Activated naive CD4-positive, alpha-beta T cell (primary cell): ENCODE measurements at regions not wholly inside any gene's neighbourhood (a gene's known extent, or its start where the extent isn't known, plus 50 kb on each side); places are given as distances from the start of the nearest gene placed in this dataset.

Experiments used
- DNase-seq, 4 experiments: peaks; one replicate each; lab custom pipeline; 2025; lab: John Stamatoyannopoulos, UW

DNA sequence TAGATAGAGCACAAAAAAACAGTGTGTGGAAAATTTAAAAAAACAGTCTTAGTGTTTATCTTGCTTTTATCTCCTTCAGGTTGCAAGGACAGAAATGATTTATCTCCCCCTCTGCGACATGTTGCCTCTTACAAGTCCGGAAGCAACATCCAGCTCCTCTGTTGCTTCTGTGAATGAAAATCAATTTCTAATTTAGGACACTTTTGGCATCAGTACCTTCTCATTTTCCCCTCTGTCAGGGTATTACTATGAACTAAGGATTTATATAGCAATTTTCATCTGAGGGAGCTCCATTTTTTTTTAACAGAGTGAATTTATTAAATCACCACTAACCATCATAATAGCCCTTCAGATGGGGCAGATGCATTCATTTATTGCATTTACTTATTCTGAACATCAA lies 116.6 kb upstream of the PLXNC1 start:
- no peak for DNase-seq

GRCh38 chr12:94032368-94032767 lies 116.0 kb upstream of the PLXNC1 start:
- DNase-seq: no peak

DNA sequence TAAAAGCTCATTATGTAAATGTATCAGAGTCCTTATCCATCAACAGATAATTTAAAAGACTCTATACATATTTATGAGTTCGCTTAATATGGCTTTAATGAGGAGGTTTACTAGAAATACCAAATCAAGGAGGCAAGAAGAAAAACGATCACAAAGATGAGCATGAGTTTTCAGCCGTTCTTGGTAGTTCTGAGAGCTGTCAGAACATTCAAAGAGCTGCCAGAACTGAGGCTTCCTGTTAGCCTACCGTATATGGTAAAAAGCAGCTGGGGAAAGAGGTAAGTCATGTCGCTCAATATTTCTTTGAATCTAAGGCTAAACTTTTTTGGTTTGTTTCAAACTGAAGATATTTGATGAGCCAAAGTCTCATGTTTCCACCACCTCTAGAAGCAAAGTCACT lies 115.3 kb upstream of the PLXNC1 start:
- no peak for DNase-seq

- no peak for DNase-seq
Observed at GRCh38 chr12:94033784-94034183, 114.6 kb upstream of the PLXNC1 start.

GRCh38 chr12:94037444-94037843 lies 110.9 kb upstream of the PLXNC1 start:
- no peak for DNase-seq

- DNase-seq: no peak
Observed at GRCh38 chr12:94038605-94039004, 109.8 kb upstream of the PLXNC1 start.

DNA sequence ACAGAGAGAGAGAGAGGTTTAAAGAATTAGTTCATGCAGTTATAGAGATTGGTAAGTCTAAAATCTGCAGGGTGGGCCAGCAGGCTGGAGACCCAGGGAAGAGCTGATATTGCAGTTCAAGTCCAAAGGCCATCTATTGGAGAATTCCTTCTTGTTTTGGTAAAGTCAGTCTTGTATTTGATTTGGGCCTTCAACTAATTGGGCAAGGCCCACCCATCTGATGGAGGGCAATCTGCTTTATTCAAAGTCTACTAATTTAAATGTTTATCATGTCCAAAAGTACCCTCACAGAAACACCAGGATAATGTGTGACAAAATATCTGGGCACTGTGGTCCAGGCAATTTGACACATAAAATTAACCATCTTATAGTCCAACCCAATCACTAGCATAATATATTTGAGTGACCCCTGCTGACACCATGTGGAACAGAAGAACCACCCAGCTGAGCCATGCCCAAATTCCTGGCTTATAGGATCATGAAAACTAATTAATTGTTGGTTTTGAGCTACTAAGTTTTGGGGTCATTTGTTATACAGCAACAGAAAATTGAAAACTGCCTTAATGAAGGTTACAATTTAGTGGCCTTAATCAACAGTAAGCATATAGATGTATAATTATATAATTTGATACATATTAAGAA lies 109.1 kb upstream of the PLXNC1 start:
- no peak for DNase-seq

- no peak for DNase-seq
Observed at GRCh38 chr12:94039914-94040313, 108.5 kb upstream of the PLXNC1 start.

- no peak for DNase-seq
Observed at GRCh38 chr12:94041850-94042249, 106.5 kb upstream of the PLXNC1 start.

DNA sequence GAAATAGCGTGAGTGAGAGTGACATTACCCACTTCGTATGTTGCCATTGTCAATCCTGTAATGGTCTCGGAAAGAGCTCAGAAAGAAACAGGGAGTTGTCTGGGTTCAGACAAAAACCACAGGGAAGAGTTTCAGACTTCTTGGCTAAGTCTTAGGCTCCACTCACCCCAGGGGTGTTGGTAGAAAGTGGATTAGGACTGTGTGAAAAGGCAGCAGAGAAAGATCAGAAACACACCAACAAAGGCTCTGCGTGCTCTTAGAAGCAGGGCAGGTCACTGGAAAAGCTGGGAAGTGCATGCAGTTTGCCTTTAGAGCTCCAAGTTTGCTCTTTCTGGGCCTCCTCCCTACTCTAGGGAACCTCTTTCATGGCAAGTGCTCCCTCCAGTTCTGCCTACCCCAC lies 106.1 kb upstream of the PLXNC1 start:
- no peak for DNase-seq

DNA sequence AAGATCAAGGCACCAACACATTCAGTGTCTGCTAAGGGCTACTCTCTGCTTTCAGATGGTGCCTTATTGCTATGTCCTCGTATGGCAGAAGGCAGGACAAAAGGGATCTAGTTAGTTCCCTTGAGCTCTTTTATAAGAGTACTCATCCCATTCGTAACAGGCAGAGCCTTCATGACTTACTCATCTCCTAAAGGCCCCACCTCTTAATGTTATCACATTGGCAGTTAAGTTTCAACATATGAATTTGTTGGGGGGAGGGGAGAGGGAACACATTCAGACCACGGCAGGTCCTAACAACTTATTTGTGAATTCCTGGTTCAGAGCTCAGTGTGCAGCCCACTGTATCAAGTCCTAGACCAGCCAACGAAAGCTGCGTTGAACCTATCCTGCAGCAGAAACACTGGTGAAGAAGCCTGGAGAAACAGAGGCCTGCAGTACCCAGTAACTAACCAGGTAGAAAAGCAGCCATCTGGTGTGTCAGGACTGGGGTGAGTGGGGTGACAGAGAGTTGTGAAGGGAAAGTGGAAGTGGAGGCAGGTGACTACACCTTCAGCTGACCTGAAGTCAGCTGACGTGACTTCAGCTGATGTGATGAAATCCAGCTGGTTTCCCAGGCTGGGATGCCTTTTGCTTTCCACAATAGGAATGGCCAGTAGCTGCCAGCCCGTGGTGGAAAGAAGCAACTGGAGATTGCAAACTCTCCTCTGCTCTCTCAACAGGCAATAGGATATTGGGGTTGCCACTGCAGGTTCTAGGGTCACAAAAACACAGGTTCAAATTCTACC lies 101.6 kb upstream of the PLXNC1 start:
- no peak for DNase-seq

GRCh38 chr12:94047781-94048567 lies 100.4 kb upstream of the PLXNC1 start:
- no peak for DNase-seq

GRCh38 chr12:94048757-94049156 lies 99.6 kb upstream of the PLXNC1 start:
- no peak for DNase-seq

DNA sequence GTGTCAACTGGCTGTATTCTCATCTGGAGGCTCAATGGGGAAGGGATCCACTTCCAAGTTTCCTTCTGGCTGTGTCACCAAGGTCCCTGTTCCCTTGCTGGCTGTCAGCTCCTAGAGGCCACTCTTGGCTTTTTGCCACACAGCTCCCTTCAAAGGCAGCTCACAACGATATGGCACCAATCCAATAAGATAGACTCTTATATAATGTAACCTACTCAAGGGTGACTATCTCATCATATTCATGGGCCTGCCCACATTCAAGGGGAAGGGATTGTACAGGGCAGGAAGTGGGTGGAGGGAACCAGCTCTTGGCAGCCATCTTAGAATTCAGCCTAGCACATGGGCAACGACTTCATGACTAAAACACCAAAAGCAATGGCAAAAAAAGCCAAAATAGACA lies 98.7 kb upstream of the PLXNC1 start:
- DNase-seq: no peak

DNA sequence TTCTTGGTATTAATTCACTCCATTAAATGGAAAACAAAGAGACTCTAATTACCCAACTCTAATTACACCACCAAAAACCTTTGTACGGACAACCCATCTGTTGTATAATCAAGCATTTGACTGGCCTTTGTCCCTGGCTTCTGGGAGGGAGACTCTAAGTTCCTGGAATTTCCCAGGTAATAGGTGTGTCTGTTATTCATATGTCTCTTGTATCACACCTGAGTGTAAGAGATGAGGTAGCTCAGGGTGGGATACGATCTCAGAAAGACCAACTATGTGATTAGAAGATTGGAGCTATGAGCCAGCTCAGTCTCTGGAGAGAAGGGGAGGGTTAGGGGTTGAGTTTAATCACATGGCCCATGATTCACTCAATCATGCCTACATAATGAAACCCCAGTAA lies 94.7 kb upstream of the PLXNC1 start:
- no peak for DNase-seq

GRCh38 chr12:94055528-94055927 lies 92.8 kb upstream of the PLXNC1 start:
- DNase-seq: no peak

- no peak for DNase-seq
Observed at GRCh38 chr12:94056419-94057158, 91.8 kb upstream of the PLXNC1 start.

DNA sequence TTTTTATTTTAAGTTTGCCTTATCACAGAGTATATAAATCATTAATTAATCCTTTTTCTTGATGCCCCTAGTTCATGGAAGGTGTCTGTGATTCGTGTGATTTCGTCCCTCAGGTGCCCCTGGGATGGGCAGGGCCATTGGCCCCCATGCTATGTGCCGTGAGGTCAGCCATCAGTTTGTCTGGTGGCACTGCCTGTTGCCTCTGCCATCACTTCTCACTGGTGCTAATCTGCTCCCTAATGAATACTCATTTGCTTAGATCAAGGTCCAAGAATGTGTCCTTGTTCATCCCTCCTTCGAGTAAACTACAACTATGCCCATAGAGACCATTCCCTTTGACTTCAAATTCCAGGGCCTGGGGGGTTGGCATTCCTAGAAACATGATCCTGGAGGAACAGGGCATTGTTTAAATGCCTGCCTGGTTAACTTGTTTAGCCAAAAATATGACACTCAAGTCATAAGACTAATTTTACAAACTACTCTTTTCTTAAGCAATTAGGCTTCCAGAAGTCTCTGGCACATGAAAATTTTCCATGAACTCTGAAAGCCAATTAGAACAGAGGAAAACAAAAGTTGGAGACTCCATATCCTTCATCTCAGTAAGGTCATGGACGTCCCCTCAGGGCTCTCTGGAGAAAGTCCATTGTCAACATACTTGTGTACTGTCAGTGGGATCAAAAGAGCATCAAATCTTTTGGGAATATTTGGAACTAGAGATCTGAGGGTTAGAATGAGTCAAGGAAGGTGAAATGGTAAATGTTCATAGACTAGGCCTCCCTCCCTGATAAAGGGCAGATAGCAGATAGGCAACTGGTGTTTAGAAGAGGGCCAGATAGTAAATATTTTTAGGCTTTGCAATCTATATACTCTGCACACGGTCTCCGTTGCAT lies 90.9 kb upstream of the PLXNC1 start:
- DNase-seq: no peak

- no peak for DNase-seq
Observed at GRCh38 chr12:94059394-94060368, 88.7 kb upstream of the PLXNC1 start.

- no peak for DNase-seq
Observed at GRCh38 chr12:94062194-94062593, 86.2 kb upstream of the PLXNC1 start.
